ENCODE measurements at regions not wholly inside any gene's neighbourhood (a gene's known extent, or its start where the extent isn't known, plus 50 kb on each side); places are given as distances from the start of the nearest gene placed in this dataset.

DNA sequence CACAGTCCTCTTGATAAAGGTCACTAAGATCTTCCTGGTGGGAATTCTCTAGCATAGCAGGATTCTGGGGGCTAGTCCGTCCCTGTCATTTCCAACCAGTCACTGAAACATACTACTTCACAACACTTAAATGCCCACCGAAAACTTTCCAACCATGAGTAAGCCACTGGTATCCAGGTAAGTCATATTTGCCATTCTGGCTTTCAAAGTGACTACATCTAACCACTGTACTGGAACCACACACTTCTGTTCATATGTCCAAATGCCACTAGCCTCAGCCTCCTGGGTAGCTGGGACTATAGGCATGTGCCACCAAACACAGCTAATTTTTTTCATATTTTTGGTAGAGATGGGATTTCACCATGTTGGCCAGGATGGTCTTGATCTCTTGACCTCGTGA lies 64.3 kb upstream of the VANGL1 start:
- no peak for DNase-seq (ENCODE audit: low read depth in 2 of 2)

DNA sequence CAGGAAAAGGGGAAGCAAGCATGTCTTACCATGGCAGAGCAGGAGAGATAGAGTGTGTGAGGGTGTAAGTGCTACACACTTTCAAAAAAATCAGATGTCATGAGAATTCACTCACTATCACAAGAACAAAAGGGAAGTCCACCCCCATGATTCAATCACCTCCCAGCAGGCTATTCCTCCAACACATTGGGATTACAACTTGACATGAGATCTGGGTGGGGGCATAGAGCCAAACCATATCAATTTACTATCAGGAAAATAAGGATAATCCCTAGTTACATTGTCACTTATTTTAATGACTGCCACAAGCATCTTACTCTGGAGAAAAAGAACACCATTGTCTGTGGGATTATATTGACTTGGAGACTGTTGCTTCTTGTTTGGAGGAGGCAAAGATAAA lies 66.1 kb upstream of the VANGL1 start:
- no peak for DNase-seq (ENCODE audit: low read depth in 2 of 2)

DNA sequence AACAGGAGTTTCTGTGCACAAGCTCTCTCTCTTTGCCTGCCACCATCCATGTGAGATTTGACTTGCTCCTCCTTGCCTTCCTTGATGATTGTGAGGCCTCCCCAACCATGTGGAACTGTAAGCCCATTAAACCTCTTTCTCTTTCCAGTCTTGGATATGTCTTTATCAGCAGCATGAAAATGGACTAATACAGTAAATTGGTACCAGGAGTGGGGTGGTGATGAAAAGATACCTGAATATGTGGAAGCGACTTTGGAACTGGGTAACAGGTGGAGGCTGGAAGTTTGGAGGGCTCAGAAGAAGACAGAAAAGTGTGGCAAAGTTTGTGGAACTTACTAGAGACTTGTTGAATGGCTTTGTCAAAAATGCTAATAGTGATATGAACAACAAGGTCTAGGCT lies 69.1 kb upstream of the VANGL1 start:
- DNase-seq (ENCODE audit: low read depth in 2 of 2), result no peak

DNA sequence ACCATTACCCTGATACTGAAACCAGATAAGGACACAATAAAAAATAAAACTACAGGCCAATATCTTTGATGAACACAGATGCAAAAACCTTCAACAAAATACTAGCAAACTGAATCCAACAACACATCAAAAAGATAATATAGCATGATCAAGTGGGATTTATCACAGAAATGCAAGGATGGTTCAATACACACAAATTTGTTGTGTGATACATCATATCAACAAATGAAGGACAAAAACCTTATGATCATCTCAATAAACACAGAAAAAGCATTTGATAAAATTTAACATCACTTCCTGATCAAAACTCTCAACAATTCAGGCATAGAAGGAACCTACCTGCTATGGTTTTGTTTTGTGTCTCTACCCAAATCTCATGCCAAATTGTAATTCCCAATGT lies 74.3 kb upstream of the VANGL1 start:
- no peak for DNase-seq (ENCODE audit: low read depth in 2 of 2)

DNA sequence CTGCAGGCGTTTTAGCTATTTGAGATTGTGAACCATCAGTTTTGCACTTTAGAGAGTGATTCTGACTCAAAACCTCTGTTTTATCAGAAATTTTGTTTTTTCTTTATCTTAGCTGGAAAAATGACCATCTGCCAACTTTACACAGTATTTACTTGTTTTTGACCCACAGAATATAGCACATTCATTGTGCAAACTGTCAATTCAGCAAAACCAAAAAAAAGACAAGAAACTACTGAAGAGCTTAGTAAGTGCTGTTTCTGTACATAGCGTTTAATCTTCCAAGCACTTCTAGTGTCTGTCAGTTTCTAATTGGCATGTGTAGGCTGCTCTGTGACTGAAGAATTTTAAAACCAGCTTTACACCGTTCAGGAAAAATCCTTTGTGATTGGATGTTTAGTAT lies 76.0 kb upstream of the VANGL1 start:
- no peak for DNase-seq (ENCODE audit: low read depth in 2 of 2)

DNA sequence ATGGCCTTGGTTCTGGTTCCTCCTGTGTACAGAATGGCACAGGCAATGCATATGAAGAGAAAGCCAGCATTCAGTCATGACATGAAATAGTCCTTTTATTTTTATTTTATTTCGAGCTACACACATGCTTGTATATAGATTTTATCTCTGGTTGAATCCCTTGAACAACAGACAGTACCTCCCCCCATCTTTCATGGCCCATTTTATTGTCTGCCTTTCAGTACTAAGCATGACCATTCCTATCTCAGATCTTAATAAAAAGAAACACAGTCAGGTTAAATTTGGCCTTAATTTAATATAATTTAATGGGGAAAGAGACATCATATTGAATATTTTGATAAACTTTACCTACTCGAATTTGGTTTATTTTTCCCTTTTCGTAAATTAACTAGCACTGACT lies 76.4 kb upstream of the VANGL1 start:
- DNase-seq (ENCODE audit: low read depth in 2 of 2), result no peak

DNA sequence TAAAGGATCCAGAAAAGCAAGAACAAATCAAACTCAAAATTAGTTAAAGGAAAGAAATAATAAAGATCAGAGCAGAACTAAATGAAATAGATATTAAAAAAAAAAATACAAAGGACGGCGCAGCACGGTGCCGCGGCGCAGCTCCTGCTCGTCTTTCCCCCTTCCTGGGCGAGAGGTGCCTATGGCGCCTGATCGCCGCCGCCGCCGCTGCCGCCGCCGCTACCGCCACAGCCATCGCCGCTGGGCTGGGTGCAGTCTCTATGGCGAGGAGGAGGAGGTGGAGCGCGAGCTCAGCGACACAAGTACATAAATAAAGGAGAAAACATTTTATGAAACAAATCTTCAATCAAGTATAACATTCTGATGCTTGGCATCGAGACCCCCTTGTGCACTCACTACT lies 77.6 kb upstream of the VANGL1 start:
- no peak for DNase-seq (ENCODE audit: low read depth in 2 of 2)

DNA sequence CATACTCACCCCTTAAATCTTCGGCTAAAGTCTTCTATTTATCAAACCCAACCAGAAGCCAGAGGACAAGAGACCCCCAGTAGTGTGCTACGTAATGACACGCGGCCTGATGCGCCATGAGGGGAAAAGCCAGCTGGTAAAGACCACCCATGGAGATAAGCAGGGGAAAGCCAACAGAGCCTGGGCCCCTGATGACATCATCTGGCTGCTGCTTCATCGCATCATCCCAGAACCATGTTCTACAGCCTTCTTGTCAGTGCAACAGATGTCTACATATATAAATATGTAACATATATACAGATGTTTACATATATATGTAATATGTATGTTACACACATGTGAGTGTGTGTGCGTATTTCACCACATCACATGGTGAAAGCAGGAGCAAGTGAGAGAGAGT lies 81.7 kb upstream of the VANGL1 start:
- no peak for DNase-seq (ENCODE audit: low read depth in 2 of 2)

DNA sequence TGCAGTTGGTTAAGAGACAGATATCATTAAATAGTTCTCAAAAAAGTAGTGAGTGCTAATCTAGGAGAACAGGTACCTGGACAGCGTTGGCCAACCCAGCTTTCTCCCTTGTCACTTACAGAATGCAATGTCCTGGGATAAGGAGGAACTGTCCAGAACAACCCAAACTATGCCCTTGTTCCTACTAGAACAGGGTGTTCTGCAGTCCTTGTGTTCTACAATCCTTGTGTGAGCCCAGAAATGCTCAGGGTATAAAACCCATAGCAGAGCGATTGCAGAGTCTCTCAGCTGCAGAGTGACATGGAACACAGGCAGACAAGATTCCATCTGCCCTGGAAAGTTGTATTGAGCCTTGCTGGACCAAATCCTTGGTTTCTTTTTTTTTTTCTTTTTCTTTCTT lies 83.5 kb upstream of the VANGL1 start:
- no peak for DNase-seq (ENCODE audit: low read depth in 2 of 2)

DNA sequence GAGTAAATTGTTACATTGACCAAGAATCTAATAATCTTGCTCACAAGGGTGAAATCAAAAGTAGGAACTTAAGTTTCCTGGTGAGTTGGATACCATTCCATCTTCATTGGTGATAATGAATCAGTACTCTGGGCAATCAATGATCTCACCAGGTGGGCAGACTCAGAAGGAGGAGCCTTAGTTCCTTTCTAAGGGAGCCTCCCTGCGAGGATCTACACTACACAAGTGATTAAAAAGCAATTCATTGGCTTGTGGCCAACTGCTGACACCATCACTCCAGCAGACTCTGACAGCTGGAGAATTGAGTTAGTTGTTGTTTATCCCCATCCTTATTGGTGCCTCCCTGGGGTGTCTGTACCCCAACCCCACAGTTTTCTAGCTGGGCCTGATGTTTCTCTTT lies 84.1 kb upstream of the VANGL1 start:
- no peak for DNase-seq (ENCODE audit: low read depth in 2 of 2)

DNA sequence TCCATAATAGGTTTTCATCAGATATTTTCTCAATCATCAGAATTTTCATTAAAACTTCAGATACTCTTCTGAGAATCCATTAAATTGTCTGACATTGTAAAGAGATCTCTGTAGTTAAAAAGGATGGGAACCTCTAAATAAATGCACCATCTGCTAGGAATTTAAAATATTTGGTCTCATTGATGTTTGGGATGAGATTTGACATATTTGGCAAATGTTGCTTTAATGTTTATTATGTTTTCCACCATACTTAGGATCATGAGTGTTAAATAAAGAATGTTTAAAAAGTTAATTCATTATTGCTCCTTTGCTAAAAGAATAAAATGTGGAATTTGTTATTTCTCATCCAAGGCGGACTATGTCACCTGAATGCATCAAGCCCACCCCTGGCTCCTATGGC lies 85.5 kb upstream of the VANGL1 start:
- DNase-seq (ENCODE audit: low read depth in 2 of 2), result no peak

DNA sequence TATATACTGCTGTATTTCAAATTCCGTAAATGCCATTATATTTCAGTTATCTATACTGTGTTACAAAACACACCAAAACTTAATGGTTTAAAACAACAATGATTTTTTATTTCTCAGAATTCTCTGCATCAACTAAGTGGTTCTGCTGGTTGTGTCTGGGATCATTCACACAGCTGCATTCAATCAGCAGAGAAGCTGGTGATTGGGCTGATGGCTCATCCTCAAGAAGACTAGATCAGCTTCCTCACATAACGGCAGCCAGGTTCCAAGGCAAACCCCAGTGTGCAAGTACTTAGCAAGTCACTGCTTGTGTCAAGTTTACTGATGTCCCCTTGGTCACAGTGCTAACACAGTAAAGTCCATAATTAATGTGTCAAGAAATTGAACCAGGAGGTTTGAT lies 86.3 kb upstream of the VANGL1 start:
- DNase-seq (ENCODE audit: low read depth in 2 of 2), result no peak

DNA sequence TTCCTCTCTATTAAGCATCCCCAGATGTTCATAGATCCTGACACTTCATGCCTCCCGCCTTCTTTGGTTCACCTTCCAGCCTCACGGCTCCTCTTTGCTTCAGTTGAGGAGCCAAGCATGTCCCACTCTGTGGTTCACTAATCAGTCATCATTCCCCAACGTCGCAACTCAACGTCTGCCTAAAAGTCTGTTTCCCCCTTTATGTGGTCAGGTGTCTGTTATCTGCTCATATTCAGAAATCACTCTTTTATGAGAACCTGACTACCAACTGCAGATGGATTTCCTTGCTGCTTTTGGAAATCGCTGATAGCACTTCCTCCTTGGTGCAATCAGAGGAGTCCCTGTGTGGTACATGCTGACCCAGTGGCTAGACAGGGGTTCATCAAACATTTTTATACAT lies 94.1 kb upstream of the VANGL1 start:
- no peak for DNase-seq (ENCODE audit: low read depth in 2 of 2)

DNA sequence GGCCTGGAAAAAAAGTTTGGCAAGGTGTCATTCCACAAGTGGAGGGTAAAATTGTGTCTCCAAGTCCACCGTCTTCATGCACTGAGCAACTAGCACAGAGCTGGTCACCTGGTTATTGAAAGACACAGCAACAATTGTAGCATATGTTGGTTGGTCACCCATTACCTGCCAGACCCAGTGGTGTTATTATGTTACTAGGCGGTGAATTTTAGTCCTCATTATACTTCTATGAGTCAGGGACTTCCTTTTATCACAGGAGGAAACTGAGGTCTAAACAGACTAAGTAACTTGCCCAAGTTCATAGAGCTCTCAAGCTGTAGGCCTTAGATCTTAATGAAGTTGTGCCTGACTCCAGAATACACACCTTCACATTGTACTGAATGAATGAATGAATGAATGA lies 94.9 kb upstream of the VANGL1 start:
- no peak for DNase-seq (ENCODE audit: low read depth in 2 of 2)

DNA sequence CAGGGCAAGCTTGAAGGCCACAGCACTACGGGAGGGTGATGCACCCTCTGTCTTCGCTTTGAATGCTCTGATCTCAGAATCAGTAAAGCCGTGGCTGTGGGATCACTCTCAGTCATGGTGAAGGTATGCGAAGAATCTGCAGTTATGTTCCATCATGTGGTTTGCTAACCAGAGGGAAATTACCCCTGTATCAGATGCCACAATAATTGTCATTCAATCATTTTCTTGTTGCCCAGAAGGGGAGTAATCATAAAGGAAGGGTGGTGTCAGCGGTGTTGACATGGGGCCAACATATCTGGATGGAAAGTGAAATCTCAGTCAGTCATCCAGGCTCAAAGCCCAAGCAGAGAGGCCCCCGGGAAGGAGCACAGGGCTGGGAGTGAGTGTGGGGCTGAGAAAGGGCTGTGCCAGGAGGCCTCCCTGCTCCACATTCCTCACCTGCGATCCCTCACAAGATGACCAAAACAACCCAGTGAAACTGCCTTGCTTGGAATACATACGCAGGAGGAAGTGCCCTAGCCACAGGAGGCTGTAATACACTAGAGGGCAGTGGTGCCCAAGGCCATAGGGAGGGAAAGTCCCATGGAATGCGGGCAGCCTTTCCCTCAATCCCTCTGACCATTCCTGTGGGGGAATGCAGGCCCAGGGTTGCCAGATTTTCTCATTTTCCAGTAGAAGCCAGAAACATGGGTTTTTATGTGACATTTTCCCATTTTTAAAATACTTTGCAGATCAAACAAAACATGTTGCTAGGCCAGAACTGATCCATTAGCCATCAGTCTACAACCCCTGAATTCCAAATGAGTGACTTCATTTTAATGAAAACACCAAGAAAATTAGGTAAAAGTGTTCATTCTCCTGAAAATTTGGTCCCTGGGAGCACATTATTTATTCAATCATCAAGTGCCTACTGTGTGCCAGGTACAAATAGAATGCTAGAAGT lies 95.7 kb upstream of the VANGL1 start:
- peak; percentile 83 to 85 for DNase-seq (ENCODE audit: low read depth in 2 of 2)

DNA sequence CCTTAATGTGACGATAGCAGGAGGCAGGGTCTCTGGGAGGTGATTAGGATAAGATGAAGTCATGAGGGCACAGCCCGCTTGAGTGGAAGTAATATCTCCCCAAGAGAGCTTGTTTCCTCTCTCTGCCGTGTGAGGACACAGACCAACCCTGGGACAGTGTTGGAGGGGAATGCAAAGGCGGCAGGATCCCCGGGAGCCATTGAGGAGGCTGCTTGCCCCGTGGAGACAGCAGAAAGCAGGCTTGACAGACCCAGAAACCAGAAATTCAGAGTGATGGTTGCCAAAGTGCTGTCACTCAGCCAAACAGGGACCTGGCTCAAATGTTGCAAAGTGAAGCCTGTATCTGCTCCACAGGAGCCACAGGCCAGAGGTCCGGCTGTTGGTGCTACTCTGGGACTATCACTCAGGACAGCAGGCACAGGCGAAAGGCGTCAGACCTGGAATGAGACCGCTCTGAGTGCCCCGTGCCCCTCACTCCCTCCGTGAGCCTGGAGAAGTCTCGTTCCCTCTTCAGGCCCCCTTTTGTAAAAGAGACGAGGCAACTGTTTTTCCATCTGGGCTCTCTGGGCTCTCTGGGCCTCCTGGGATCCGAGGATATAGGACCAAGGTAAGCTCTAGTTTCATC lies 96.6 kb upstream of the VANGL1 start:
- no peak for DNase-seq (ENCODE audit: low read depth in 2 of 2)

DNA sequence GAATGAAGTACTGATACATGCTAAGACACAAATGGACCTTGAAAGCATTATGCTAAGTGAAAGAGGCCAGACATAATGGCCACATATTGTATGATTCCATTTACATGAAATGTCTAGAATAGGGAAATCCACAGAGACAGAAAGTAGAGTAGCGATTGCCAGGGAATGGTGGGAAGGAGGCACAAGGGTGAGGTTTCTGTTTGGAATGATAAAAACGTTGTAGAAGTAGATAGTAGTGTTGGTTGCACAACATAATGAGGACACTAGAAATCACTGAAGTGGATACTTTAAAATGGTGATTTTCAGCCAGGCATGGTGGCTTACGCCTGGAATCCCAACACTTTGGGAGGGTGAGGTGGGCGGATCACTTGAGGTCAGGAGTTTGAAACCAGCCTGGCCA lies 97.6 kb upstream of the VANGL1 start:
- no peak for DNase-seq (ENCODE audit: low read depth in 2 of 2)

DNA sequence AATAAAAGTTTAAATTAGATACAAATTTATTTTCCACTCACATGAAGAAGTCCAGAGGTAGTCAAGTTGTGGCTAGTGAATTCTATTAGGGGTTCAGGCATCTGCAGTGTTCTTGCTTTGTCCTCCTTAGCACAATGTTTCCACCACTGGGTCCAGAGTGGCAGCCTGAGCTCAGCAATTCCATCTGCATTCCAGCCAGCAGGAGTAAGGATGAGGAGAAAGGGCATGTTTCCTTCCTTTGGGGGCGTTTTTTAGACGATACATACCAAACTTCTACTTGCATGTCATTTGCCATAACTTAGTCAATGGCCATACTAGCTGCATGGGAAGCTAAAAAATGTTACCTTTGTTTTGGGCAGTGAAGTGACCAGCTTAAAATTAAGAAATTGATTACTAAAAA lies 98.5 kb upstream of the VANGL1 start:
- no peak for DNase-seq (ENCODE audit: low read depth in 2 of 2)

DNA sequence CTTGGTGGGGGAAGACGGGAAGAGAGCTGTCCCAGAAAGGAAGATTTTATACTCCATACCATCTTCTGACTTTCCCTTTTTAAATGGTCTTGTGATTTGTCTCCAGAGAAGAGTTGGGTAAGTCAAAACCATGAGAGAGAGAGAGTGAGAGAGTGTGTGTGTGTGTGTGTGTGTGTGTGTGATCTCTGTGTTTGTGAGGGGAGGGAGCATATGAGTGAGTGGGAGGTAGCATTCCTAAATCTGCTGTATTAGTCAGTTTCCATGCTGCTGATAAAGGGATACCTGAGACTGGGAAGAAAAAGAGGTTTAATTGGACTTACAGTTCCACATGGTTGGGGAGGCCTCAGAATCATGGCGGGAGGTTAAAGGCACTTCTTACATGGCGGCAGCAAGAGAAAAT lies 102.0 kb upstream of the VANGL1 start:
- no peak for DNase-seq (ENCODE audit: low read depth in 2 of 2)

DNA sequence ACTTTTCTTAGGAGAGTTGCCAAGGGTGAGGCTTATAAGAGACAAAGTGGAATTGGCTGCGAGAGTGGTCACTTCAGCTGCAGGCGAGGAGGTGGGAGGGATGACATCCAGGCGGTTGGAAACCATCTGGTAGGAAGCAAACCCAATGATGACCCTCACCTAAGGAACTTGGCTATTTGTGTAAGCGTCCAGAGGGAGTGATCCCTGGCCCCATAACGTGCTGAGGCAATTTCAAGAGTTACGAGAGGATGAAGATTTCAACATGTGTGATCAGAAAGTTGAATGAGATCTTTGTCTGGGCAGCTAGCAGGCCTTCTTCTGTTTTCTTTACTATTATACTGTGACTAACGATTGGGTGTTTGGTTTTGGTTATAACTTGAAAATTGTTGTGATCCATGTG lies 102.7 kb upstream of the VANGL1 start:
- no peak for DNase-seq (ENCODE audit: low read depth in 2 of 2)

DNA sequence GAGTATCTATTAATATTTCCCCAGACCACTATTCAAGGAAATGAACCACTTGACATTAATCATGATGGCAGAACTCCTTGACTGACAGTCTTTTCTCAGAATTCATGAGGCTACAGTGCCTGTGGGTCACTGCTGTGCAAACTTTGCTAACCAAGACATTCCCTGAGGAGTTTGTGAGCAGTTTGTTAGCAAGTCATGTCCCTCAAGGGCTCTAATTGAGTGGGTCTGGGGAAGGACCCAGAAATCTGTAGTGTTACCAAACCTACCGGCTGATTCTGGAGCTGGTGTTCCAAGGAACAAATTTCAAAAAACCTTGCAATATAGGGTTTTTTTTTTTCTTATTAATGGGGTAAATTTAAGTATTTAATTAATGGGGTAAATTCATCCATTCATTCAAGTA lies 103.2 kb upstream of the VANGL1 start:
- DNase-seq (ENCODE audit: low read depth in 2 of 2), result no peak

DNA sequence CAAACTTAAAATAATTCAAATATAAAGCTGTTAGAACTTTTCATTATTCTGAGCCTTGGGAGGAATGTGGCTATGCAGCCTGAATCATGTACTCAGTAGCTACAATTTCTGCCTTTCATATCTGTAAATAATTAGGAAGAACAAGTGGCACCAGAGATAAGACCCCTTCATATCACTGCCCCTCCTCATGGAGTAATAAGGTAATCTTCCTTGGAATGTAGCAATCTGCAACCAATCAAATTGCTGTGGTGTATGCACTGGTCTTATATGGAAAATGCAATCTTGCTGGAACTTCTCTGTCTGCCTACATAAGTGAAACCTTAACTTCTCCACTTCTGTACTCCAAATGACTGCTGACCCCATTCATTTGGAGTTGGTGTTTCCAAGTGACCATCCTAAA lies 104.4 kb upstream of the VANGL1 start:
- no peak for DNase-seq (ENCODE audit: low read depth in 2 of 2)

DNA sequence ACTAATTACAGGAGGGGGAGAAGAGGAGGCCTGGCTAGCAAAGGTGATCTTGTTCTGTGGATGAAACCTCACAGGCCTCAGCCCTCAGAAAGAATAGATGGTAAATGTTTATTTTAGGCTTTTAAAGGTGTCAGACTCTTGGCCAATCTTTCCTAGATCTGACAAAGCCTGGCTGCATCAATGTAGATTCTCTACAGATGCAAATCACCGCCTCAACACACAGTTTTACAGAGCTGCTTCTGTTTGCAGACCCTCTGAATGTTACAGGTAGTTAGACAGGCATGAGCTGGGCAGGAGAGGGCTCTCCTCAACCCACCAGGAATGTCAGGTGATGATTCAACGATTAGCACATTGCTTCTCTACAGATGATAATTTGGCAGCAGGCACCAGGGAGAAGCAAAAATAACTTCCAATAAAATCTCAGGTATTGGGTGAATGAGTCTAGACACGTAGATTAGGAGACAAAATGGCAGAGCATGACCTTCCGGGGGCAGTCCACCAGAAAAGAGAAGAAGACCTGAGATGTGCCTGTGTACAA lies 105.4 kb upstream of the VANGL1 start:
- no peak for DNase-seq (ENCODE audit: low read depth in 2 of 2)

All from dermis microvascular lymphatic vessel endothelial cell (primary cell).